ENCODE measurements at regions not wholly inside any gene's neighbourhood (a gene's known extent, or its start where the extent isn't known, plus 50 kb on each side); places are given as distances from the start of the nearest gene placed in this dataset.

- no peaks in the 10 kb centered on the region for H3K4me1 Mint-ChIP-seq
- 96% methylated on average over 5 of the region's 9 CpGs for WGBS (ENCODE audit: insufficient coverage)
- Histone ChIP-seq H4K20me1 (ENCODE audit: insufficient read depth, low read length) (no peaks in the 10 kb centered on the region), H3K4me3 (replicated peaks in 1 of 3; ENCODE audit: low read depth in 2 of 3, low read length in 3 of 3) (no peak overlapping the region), H3K9ac (ENCODE audit: insufficient read depth, low read length, poor library complexity, severe bottlenecking) (no peak overlapping the region), H3K9me3 (replicated peaks in 1 of 2; ENCODE audit: control insufficient read depth in 1 of 2, insufficient read depth in 1 of 2, low read length in 2 of 2) (peaks cover 0 to 3% of the 10 kb centered on the region in 2 donors), H3K27me3 (ENCODE audit: control insufficient read depth in 2 of 2, insufficient read depth in 2 of 2, low read length in 2 of 2) (no peaks in the 10 kb centered on the region), H3K36me3 (replicated peaks in 1 of 2; ENCODE audit: control insufficient read depth in 1 of 2, insufficient read depth in 2 of 2, low read length in 2 of 2) (no peaks in the 10 kb centered on the region), H3K27ac (ENCODE audit: low read depth in 1 of 2, low read length in 2 of 2) (no peak overlapping the region), H3K4me1 (ENCODE audit: control insufficient read depth in 1 of 2, insufficient read depth in 2 of 2, low read length in 2 of 2) (no peaks in the 10 kb centered on the region), H2AFZ (ENCODE audit: insufficient read depth, low read depth, low read length, poor library complexity, severe bottlenecking) (no peak overlapping the region), H3K4me2 (replicated peaks; ENCODE audit: extremely low read depth, low read length, poor library complexity, severe bottlenecking) (no peak overlapping the region), H3K79me2 (ENCODE audit: insufficient read depth, low read length) (no peaks in the 10 kb centered on the region)
- no peak overlapping the region for H3K4me3 Mint-ChIP-seq
- no peaks in the 10 kb centered on the region for H3K27me3 Mint-ChIP-seq (ENCODE audit: low read depth in 3 of 3)
- H3K36me3 Mint-ChIP-seq, result no peaks in the 10 kb centered on the region
- intact Hi-C loops (cut with micrococcal nuclease), result no loop called here
- TF ChIP-seq CTCF (IDR thresholded peaks at IDR 0.05), result no peak
- DNase-seq, result no peak
- peaks cover 2 to 11% (median 6%) of the 10 kb centered on the region in 7 donors for H3K9me3 Mint-ChIP-seq
- H3K27ac Mint-ChIP-seq, result no peak overlapping the region
These were observed 577.7 kb downstream of the SLC16A7 start for GRCh38 chr12:60173224-60174170.

DNA sequence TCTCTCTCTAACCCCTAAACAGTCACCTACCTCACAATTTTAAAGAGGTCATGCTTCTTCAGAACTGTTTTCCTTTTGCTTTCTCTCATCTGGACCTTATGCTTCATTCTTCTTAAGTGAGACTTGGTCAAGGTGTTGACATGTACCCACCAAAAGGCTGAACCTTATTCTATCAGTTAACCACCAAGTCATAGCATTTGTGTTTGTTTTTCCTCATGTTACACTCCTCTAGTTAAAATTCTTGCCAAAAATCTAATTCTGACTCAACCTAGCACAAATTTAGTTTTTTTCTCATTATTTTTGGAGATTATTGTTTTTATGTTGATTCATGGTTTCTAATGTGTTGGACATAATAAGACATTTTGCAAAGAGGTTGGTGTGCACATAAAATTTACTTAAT is 578.6 kb downstream of the SLC16A7 start:
- no peak overlapping the region for H3K4me3 Mint-ChIP-seq
- H3K9me3 Mint-ChIP-seq, result peaks cover 2 to 11% (median 6%) of the 10 kb centered on the region in 7 donors
- peaks cover 0 to 3% of the 10 kb centered on the region in 2 donors for H3K9me3 ChIP-seq (replicated peaks in 1 of 2; ENCODE audit: control insufficient read depth in 1 of 2, insufficient read depth in 1 of 2, low read length in 2 of 2)
- intact Hi-C loops (cut with micrococcal nuclease), result no loop called here
- H2AFZ ChIP-seq (ENCODE audit: insufficient read depth, low read depth, low read length, poor library complexity, severe bottlenecking), result no peak overlapping the region
- no peaks in the 10 kb centered on the region for H4K20me1 ChIP-seq (ENCODE audit: insufficient read depth, low read length)
- H3K27ac Mint-ChIP-seq, result no peak overlapping the region
- TF ChIP-seq CTCF (IDR thresholded peaks at IDR 0.05), result no peak
- H3K4me1 Mint-ChIP-seq, result no peaks in the 10 kb centered on the region
- H3K79me2 ChIP-seq (ENCODE audit: insufficient read depth, low read length), result no peaks in the 10 kb centered on the region
- no peaks in the 10 kb centered on the region for H3K27me3 Mint-ChIP-seq (ENCODE audit: low read depth in 3 of 3)
- H3K4me2 ChIP-seq (replicated peaks; ENCODE audit: extremely low read depth, low read length, poor library complexity, severe bottlenecking), result no peak overlapping the region
- no peak overlapping the region for H3K9ac ChIP-seq (ENCODE audit: insufficient read depth, low read length, poor library complexity, severe bottlenecking)
- DNase-seq, result no peak
- H3K27ac ChIP-seq (ENCODE audit: low read depth in 1 of 2, low read length in 2 of 2), result no peak overlapping the region
- H3K4me1 ChIP-seq (ENCODE audit: control insufficient read depth in 1 of 2, insufficient read depth in 2 of 2, low read length in 2 of 2), result no peaks in the 10 kb centered on the region
- H3K36me3 Mint-ChIP-seq, result no peaks in the 10 kb centered on the region
- no peaks in the 10 kb centered on the region for H3K27me3 ChIP-seq (ENCODE audit: control insufficient read depth in 2 of 2, insufficient read depth in 2 of 2, low read length in 2 of 2)
- no peak overlapping the region for H3K4me3 ChIP-seq (replicated peaks in 1 of 3; ENCODE audit: low read depth in 2 of 3, low read length in 3 of 3)
- H3K36me3 ChIP-seq (replicated peaks in 1 of 2; ENCODE audit: control insufficient read depth in 1 of 2, insufficient read depth in 2 of 2, low read length in 2 of 2), result no peaks in the 10 kb centered on the region

All from CD14-positive monocyte (primary cell).